AG08395 (cell line): ENCODE measurements at regions not wholly inside any gene's neighbourhood (a gene's known extent, or its start where the extent isn't known, plus 50 kb on each side); places are given as distances from the start of the nearest gene placed in this dataset.
A peak's percentile ranks its signal among the peaks of the same experiment; 100 is the strongest.

Experiments
- DNase-seq: peaks from one replicate; pipeline ENCODE4 v3.0.0; 2012; ENCODE audit warnings: mixed read lengths, low spot score

DNA sequence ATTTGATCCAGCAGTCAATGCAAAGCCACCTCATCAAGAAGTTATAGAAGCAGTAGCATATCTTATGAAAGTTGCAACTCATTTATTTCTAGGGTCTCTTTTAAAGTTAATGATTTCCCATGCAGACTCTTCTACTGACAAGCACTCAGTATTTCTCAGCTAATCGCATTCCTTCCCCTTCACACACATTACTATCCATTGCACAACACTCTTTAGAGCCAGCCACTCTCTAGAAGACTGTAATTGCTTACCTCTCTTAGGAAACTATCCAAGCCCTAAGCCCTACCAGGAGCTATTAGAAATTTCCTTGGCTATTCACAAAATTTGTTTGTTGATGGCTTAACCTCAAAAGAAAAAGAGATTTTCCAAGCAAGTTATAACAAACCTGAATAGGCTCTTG is 106.0 kb downstream of the ADAMTS1 start:
- DNase-seq: peak; percentile 32

- DNase-seq: no peak
Observed at GRCh38 chr21:26736449-26736848, 108.8 kb downstream of the ADAMTS1 start.

DNA sequence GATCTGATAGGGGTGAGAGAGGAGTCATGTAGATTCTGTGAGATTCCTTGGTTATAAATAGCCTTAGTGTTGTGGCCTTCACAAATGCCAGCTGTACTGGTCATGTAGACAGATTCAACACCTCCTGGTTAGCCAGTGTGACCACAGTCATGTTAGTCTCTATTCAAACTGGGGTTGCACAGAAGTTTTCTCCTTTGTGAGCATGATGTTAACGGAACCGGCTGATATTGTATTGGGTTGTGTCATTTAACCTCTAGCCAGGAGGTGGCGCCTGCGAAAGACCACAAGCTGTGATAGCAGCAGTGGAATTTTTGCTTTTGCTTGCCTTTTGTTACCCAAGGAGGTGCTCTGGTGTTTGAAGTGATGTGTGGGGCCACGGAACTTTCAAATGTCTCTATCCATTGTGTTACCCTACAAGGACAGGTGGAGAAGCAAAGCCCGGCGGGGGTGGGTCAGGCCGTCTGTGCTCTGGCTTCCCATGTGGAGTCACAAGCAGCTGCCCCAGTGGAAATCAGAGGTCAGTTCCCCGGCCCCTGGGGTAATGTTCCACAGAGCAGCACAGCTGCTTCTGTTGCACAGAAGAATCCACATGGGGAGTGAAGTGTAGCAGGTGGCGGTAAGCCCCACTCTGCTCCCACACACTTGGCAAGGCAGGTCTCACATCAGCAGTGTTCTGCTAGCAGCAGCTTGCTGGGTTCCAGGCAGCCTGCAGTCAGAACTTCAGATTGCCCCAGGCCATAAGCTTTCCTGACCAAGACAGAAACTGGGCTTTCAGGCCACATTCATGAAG is 112.6 kb downstream of the ADAMTS1 start:
- DNase-seq: peak; percentile 54

DNA sequence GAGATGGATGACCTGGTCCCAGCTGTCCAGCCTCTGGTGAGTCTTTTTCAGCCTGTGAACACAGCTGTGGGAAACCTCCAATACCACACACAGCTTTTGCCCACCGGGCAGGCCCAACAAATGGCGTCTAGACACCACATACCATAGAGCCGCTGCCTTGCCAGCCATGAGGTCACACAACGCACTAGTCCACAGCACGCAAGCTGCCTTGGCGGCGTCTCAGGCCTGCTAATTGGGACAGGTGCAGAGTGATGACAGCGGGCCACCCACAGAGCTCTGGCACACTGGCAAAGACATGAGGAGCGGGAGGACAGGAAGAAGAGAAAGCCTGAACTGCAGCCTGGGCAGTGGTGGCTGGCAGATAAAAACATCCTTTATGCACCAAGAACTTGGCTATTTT is 125.5 kb downstream of the ADAMTS1 start:
- DNase-seq: no peak

GRCh38 chr21:26717146-26717739 is 128.0 kb downstream of the ADAMTS1 start:
- DNase-seq: peak; percentile 36

- peak; percentile 78 for DNase-seq
Observed at GRCh38 chr21:26715878-26716506, 129.2 kb downstream of the ADAMTS1 start.

DNA sequence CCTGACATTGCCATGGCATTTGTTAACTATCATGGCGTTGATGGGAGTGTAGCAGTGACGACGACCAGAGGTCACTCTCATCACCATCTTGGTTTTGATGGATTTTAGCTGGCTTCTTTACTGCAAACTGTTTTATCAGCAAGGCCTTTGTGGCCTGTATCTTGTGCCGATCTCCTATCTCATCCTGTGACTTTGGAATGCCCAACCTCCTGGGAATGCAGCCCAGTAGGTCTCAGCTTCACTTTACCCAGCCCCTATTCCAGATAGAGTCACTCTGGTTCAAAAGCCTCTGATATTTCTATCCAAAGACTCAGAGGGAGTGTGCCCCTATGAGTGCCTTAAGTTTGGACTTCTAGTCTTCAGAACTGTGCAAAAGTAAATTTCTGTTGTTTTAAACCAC is 130.1 kb downstream of the ADAMTS1 start:
- DNase-seq: no peak

- DNase-seq: no peak
Observed at GRCh38 chr21:26710155-26710554, 135.1 kb downstream of the ADAMTS1 start.

GRCh38 chr21:26709090-26709489 is 136.0 kb upstream of the CYYR1 start:
- DNase-seq: peak; percentile 9

DNA sequence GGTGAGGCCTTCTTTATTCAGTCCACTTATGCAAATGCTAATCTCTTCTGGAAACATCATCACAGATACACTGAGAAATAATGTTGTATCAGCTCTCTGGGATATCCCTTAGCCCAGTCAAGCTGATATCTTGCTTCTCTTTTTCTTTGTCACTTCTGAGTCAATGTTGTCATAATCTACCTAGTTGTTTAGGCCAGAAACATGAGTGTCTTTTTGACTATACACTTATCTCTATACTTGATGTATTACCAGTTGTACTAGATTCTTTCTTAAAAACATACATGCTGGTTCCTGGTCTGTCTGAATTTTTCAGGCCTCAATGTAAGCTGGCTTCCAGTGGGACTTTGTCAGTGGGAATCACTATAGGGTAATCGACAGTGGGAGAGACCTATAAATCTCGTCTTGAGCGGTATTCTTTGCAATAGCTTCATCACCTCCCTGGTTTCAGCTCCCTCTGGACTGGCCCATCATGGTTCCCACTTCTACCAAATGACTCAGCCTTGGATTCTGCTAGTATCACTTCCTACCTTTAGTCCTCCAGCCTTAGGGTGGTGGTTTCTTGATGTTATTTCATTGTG is 135.2 kb upstream of the CYYR1 start:
- DNase-seq: no peak

DNA sequence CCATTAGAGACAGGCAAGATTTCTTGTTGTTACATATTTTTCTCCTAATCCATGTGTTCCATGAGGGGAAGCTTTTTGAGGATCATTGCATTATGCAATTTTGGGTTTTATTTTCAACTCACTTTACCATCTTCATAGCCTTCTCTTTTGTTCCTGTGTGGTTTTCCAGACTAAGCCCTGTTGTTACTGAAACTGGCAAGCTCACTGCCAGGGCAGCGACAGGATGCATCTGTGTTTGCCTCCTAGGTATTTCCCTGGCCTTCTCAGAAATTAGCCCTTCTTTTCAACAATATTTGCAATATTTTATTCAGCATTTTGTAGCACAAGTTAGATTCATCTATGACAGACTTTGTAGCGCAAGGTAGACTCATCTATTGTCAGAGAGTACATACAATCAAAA is 134.2 kb upstream of the CYYR1 start:
- no peak for DNase-seq

- no peak for DNase-seq
Observed at GRCh38 chr21:26698416-26698815, 125.3 kb upstream of the CYYR1 start.

- no peak for DNase-seq
Observed at GRCh38 chr21:26691416-26691815, 118.3 kb upstream of the CYYR1 start.

- no peak for DNase-seq
Observed at GRCh38 chr21:26686705-26687104, 113.6 kb upstream of the CYYR1 start.

GRCh38 chr21:26686278-26686677 is 113.2 kb upstream of the CYYR1 start:
- DNase-seq: peak; percentile 4

- no peak for DNase-seq
Observed at GRCh38 chr21:26684889-26685288, 111.8 kb upstream of the CYYR1 start.

DNA sequence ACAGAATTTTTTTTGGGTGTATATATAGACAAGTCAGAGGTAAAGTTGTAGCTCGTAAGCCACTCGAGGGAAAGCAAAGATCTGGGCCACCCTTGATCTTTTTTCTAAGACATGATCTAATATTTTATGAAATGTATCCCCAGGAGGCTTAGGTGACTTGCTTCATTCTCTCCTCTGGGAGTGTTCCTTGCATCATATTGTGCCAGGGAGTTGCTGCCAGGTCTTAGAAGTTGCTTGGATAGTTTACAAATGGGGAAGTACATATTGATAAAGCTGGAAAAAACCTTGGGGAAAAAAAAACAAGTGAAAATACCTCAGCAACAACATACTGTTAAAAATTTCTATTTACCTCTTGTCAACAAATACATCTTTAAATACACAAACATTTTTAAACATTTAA is 110.9 kb upstream of the CYYR1 start:
- DNase-seq: no peak

GRCh38 chr21:26679284-26679683 is 106.2 kb upstream of the CYYR1 start:
- DNase-seq: no peak

GRCh38 chr21:26674323-26674722 is 101.2 kb upstream of the CYYR1 start:
- DNase-seq: no peak

GRCh38 chr21:26669215-26669764 is 96.2 kb upstream of the CYYR1 start:
- DNase-seq: no peak

DNA sequence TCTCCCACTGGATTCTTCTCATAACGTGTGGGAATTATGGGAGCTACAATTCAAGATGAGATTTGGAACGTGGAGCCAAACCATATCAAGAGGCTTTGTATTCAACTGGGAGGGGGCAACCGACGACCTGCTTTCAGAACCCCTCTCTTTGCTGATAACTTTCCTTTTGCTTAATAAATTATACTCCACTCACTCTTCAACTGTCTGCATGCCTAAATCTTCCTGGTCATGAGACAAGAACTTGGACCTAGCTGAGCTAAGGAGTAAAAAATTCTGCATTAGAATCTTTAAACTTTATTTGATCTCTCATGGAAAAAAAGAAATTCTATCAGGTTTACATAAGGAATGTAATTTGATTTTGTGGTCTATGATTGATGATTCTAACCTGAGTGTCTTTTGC is 86.7 kb upstream of the CYYR1 start:
- no peak for DNase-seq

- no peak for DNase-seq
Observed at GRCh38 chr21:26659182-26659581, 86.1 kb upstream of the CYYR1 start.

DNA sequence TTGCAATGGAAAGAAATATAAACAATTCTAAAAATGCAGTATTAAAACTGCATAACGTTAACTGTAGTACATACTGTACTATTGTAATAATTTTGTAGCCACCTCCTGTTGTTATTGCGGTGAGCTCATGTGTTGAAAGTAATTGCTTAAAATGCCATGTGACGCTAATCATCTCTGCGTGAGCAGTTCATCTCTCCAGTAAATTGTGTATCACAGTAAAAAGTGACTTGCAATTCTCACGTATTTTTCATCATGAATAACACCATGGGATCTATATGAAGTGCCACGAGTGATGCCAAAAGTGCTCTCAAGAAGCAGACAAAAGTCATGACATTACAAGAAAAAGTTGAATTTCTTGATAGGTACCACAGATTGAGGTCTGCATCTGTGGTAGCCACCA is 82.4 kb upstream of the CYYR1 start:
- DNase-seq: no peak
